SK-N-SH treated with all-trans-retinoic acid at 6 μM for 48 hours (cell line): ENCODE measurements at regions not wholly inside any gene's neighbourhood (a gene's known extent, or its start where the extent isn't known, plus 50 kb on each side); places are given as distances from the start of the nearest gene placed in this dataset.

Experiments used
- ATAC-seq: fragments of 200-7000 bp; cut with Tn5 transposase; 3 replicates; pipeline ENCODE4 v1.9.1; 2020; ENCODE audit warnings: mild to moderate bottlenecking, moderate library complexity
- ARNTL ChIP-seq: fragments of 450-650 bp; formaldehyde crosslinking; IDR thresholded peaks from 2 replicates; pipeline ENCODE4 v1.5.0; 2020; ENCODE audit warnings: low read depth, mild to moderate bottlenecking, moderate library complexity, borderline replicate concordance
- CREB5 ChIP-seq: fragments of 250-450 bp; sonication (Bioruptor Pico); IDR thresholded peaks from 2 replicates; pipeline ENCODE4 v1.5.1; 2020; ENCODE audit warnings: low read depth, mild to moderate bottlenecking, moderate library complexity
- CSDC2 ChIP-seq: fragments of 250-450 bp; sonication (Bioruptor Pico); IDR thresholded peaks from 2 replicates; pipeline ENCODE4 v1.5.0; 2020; ENCODE audit warnings: mild to moderate bottlenecking, moderate library complexity
- CSRNP3 ChIP-seq: fragments of 250-450 bp; sonication (Bioruptor Pico); IDR thresholded peaks from 2 replicates; pipeline ENCODE4 v1.5.1; 2021; ENCODE audit warnings: mild to moderate bottlenecking, moderate library complexity
- ESRRG ChIP-seq: fragments of 250-450 bp; sonication (Bioruptor Pico); IDR thresholded peaks from 2 replicates; pipeline ENCODE4 v1.6.1; 2021; ENCODE audit warnings: mild to moderate bottlenecking
- GLIS3 ChIP-seq: fragments of 250-450 bp; sonication (Bioruptor Pico); IDR thresholded peaks from 2 replicates; pipeline ENCODE4 v1.5.0; 2020; ENCODE audit warnings: mild to moderate bottlenecking, moderate library complexity
- ISL1 ChIP-seq: fragments of 250-450 bp; sonication (Bioruptor Pico); IDR thresholded peaks from 2 replicates; pipeline ENCODE4 v2.1.2; 2022; ENCODE audit warnings: mild to moderate bottlenecking, moderate library complexity
- OSR1 ChIP-seq: fragments of 250-450 bp; sonication (Bioruptor Pico); IDR thresholded peaks from 2 replicates; pipeline ENCODE4 v1.8.0; 2022; ENCODE audit warnings: moderate library complexity, mild to moderate bottlenecking, inconsistent platforms
- PATZ1 ChIP-seq: fragments of 250-450 bp; sonication (Bioruptor Pico); IDR thresholded peaks from 2 replicates; pipeline ENCODE4 v1.8.0; 2020; ENCODE audit warnings: mild to moderate bottlenecking, moderate library complexity, borderline replicate concordance
- POU6F1 ChIP-seq: fragments of 250-450 bp; sonication (Bioruptor Pico); IDR thresholded peaks from 2 replicates; pipeline ENCODE4 v1.8.0; 2021; ENCODE audit warnings: low read depth, mild to moderate bottlenecking, moderate library complexity, borderline replicate concordance
- RARB ChIP-seq: fragments of 250-450 bp; sonication (Bioruptor Pico); IDR thresholded peaks from 2 replicates; pipeline ENCODE4 v1.8.0; 2021; ENCODE audit warnings: mild to moderate bottlenecking, moderate library complexity
- SNAI2 ChIP-seq: fragments of 250-450 bp; sonication (Bioruptor Pico); IDR thresholded peaks from 2 replicates; pipeline ENCODE4 v1.5.0; 2020; ENCODE audit warnings: mild to moderate bottlenecking, moderate library complexity
- TCF4 ChIP-seq: fragments of 250-450 bp; sonication (Bioruptor Pico); IDR thresholded peaks from 2 replicates; pipeline ENCODE4 v1.8.0; 2021; ENCODE audit warnings: mild to moderate bottlenecking, moderate library complexity, borderline replicate concordance
- TOX ChIP-seq: fragments of 250-450 bp; sonication (Bioruptor Pico); IDR thresholded peaks from 2 replicates; pipeline ENCODE4 v1.8.0; 2021; ENCODE audit warnings: mild to moderate bottlenecking, moderate library complexity, borderline replicate concordance
- TSHZ2 ChIP-seq: fragments of 250-450 bp; sonication (Bioruptor Pico); IDR thresholded peaks from 2 replicates; pipeline ENCODE4 v1.5.0; 2020; ENCODE audit warnings: mild to moderate bottlenecking, moderate library complexity
- ZC3H10 ChIP-seq: fragments of 250-450 bp; sonication (Bioruptor Pico); IDR thresholded peaks from 2 replicates; pipeline ENCODE4 v1.5.1; 2021; ENCODE audit warnings: mild to moderate bottlenecking, moderate library complexity
- ZFP3 ChIP-seq: fragments of 250-450 bp; sonication (Bioruptor Pico); IDR thresholded peaks from 2 replicates; pipeline ENCODE4 v1.5.0; 2020; ENCODE audit warnings: mild to moderate bottlenecking, moderate library complexity
- ZNF565 ChIP-seq: fragments of 450-650 bp; formaldehyde crosslinking; conservative IDR thresholded peaks from 2 replicates; pipeline ENCODE4 v1.5.0; 2020; ENCODE audit warnings: low read depth, mild to moderate bottlenecking, moderate library complexity
- ZNF70 ChIP-seq: fragments of 450-650 bp; formaldehyde crosslinking; IDR thresholded peaks from 2 replicates; pipeline ENCODE4 v1.5.0; 2020; ENCODE audit warnings: mild to moderate bottlenecking, moderate library complexity
- ZNF8 ChIP-seq: fragments of 450-650 bp; formaldehyde crosslinking; IDR thresholded peaks from 2 replicates; pipeline ENCODE4 v1.5.0; 2020; ENCODE audit warnings: mild to moderate bottlenecking, moderate library complexity

GRCh38 chr4:162945713-162946112 is 221.0 kb downstream of the NAF1 start:
- TF ChIP-seq SNAI2 (CRISPR knock-in tag) = no peak
- TF ChIP-seq TCF4 = no peak
- ATAC-seq = no peak

- no peak for ATAC-seq
- no peak for TF ChIP-seq ZNF70
- TF ChIP-seq, all 23 proteins: peak for 0
Observed at GRCh38 chr4:162943263-162943662, 223.4 kb downstream of the NAF1 start.

- no peak for TF ChIP-seq TSHZ2
- no peak for TF ChIP-seq RARB (CRISPR knock-in tag)
- no peak for TF ChIP-seq ZNF8 (CRISPR knock-in tag)
- no peak for TF ChIP-seq TCF4
- no peak for TF ChIP-seq POU6F1 (CRISPR knock-in tag)
- no peak for TF ChIP-seq OSR1 (CRISPR knock-in tag)
- no peak for TF ChIP-seq ZC3H10 (CRISPR knock-in tag)
Observed at GRCh38 chr4:162938738-162939485, 227.8 kb downstream of the NAF1 start.

GRCh38 chr4:162935214-162935613 is 231.5 kb downstream of the NAF1 start:
- no peak for ATAC-seq
- TF ChIP-seq ESRRG (no peak), TOX (no peak)

More at GRCh38 chr4:162938738-162939485, 227.8 kb downstream of the NAF1 start:
- no peak for ATAC-seq

- no peak for ATAC-seq
- TF ChIP-seq ISL1 (CRISPR knock-in tag) (no peak), ZFP3 (CRISPR knock-in tag) (no peak), PATZ1 (CRISPR knock-in tag) (no peak), ZNF565 (CRISPR knock-in tag) (no peak), CSRNP3 (CRISPR knock-in tag) (no peak), ZC3H10 (CRISPR knock-in tag) (no peak), ARNTL (CRISPR knock-in tag) (no peak), CREB5 (no peak), ZNF8 (CRISPR knock-in tag) (no peak), SNAI2 (CRISPR knock-in tag) (no peak), OSR1 (CRISPR knock-in tag) (no peak), RARB (CRISPR knock-in tag) (no peak), TSHZ2 (no peak), POU6F1 (CRISPR knock-in tag) (no peak), ZNF70 (no peak), TCF4 (no peak), CSDC2 (CRISPR knock-in tag) (no peak), GLIS3 (CRISPR knock-in tag) (no peak)
Observed at GRCh38 chr4:162931286-162931685, 235.4 kb downstream of the NAF1 start.
